Adrenal gland (tissue), 5 donors: ENCODE measurements at regions not wholly inside any gene's neighbourhood (a gene's known extent, or its start where the extent isn't known, plus 50 kb on each side); places are given as distances from the start of the nearest gene placed in this dataset.

Source experiments
- CTCF ChIP-seq, 6 experiments: fragments of 450-650 bp in 4 of 6; fragments of 200-600 bp in 2 of 6; sonication (generic) in 1 of 6; IDR thresholded peaks; 1 replicate in 5 of 6; 2 replicates in 1 of 6; pipeline versions ENCODE4 v1.5.1 to v1.8.0; 2016 to 2021; ENCODE audit warnings: antibody characterized with exemption in 6 of 6, mild to moderate bottlenecking in 2 of 6, moderate library complexity in 1 of 6
- POLR2A ChIP-seq, 2 donors: fragments of 450-650 bp; IDR thresholded peaks; one replicate each; pipeline ENCODE4 v1.6.1; 2017; ENCODE audit warnings: antibody characterized with exemption in 2 of 2, mild to moderate bottlenecking in 2 of 2, moderate library complexity in 1 of 2
- donor health status: DM: no; HTN: no; CAD: no.

- no peak for TF ChIP-seq CTCF (IDR thresholded peaks at IDR 0.05)
- TF ChIP-seq POLR2A (IDR thresholded peaks at IDR 0.05): no peak
Observed at GRCh38 chr14:71619472-71619871, 312.8 kb upstream of the RGS6 start.
